ENCODE measurements at regions not wholly inside any gene's neighbourhood (a gene's known extent, or its start where the extent isn't known, plus 50 kb on each side); places are given as distances from the start of the nearest gene placed in this dataset.

DNA sequence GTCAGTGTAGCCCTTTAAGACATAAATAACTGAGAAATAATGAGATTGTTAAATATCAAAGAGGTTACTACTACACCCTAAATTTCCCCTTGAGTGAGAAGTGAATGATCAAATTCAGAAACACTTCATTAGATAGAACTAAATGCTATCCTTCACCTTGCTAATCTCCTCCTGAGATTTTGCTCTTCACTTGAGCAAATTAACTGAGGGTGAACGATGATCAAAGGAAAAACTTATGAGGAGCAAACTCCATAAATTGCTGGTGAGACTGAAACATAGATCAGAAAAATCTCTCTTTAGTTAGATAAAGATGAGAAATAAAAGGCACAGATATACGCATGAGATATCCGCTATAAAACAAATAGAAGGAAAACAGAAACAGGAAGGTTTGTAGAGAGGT, 63.1 kb upstream of the TANC1 start:
- no peak overlapping the region for H3K4me3 ChIP-seq
- no peaks in the 10 kb centered on the region for H3K27me3 ChIP-seq (ENCODE audit: low read depth)
- no peaks in the 10 kb centered on the region for H3K36me3 ChIP-seq
- no peak overlapping the region for H3K27ac ChIP-seq
- ATAC-seq (no peak), DNase-seq (no peak)
- intact Hi-C loops (cut with DNase I) = no loop called here
- no peaks in the 10 kb centered on the region for H3K9me3 ChIP-seq
- peaks cover 9% of the 10 kb centered on the region for H3K4me1 ChIP-seq
- TF ChIP-seq, protein P1, sequence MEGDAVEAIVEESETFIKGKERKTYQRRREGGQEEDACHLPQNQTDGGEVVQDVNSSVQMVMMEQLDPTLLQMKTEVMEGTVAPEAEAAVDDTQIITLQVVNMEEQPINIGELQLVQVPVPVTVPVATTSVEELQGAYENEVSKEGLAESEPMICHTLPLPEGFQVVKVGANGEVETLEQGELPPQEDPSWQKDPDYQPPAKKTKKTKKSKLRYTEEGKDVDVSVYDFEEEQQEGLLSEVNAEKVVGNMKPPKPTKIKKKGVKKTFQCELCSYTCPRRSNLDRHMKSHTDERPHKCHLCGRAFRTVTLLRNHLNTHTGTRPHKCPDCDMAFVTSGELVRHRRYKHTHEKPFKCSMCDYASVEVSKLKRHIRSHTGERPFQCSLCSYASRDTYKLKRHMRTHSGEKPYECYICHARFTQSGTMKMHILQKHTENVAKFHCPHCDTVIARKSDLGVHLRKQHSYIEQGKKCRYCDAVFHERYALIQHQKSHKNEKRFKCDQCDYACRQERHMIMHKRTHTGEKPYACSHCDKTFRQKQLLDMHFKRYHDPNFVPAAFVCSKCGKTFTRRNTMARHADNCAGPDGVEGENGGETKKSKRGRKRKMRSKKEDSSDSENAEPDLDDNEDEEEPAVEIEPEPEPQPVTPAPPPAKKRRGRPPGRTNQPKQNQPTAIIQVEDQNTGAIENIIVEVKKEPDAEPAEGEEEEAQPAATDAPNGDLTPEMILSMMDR (IDR thresholded peaks at IDR 0.05) = no peak

DNA sequence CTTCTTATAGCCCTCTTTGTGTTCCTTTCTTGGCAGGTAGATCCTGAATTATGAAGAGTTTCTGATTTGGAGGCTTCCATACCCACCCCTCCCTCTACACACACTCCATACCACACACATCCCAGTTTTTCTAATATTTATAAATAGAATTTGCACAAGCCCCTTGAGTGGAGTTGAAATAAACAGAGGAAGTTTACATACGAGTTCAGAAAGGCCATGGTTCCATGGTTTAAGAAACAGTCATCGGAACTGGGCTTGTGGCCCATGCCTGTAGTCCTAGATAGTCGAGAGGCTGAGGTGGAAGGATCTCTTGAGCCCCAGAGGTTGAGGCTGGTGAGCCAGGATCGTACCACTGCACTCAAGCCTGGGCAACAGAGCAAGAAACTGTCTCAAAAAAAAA, 62.7 kb upstream of the TANC1 start:
- DNase-seq (no peak), ATAC-seq (peak; percentile 35 to 43)
- TF ChIP-seq, protein P1 (IDR thresholded peaks at IDR 0.05) = no peak
- no peak overlapping the region for H3K4me3 ChIP-seq
- no peaks in the 10 kb centered on the region for H3K27me3 ChIP-seq (ENCODE audit: low read depth)
- no peaks in the 10 kb centered on the region for H3K36me3 ChIP-seq
- no peaks in the 10 kb centered on the region for H3K9me3 ChIP-seq
- intact Hi-C loops (cut with DNase I) = no loop called here
- H3K27ac ChIP-seq = no peak overlapping the region
- peaks cover 9% of the 10 kb centered on the region for H3K4me1 ChIP-seq

GRCh38 chr2:158907926-158908456, 60.4 kb upstream of the TANC1 start:
- ATAC-seq = no peak
- no peaks in the 10 kb centered on the region for H3K9me3 ChIP-seq
- intact Hi-C loops (cut with DNase I) = no loop called here
- H3K4me3 ChIP-seq = no peak overlapping the region
- no peaks in the 10 kb centered on the region for H3K27me3 ChIP-seq (ENCODE audit: low read depth)
- DNase-seq = no peak
- TF ChIP-seq, protein P1 (IDR thresholded peaks at IDR 0.05) = no peak
- H3K4me1 ChIP-seq = peaks cover 9% of the 10 kb centered on the region
- no peak overlapping the region for H3K27ac ChIP-seq
- H3K36me3 ChIP-seq = no peaks in the 10 kb centered on the region

DNA sequence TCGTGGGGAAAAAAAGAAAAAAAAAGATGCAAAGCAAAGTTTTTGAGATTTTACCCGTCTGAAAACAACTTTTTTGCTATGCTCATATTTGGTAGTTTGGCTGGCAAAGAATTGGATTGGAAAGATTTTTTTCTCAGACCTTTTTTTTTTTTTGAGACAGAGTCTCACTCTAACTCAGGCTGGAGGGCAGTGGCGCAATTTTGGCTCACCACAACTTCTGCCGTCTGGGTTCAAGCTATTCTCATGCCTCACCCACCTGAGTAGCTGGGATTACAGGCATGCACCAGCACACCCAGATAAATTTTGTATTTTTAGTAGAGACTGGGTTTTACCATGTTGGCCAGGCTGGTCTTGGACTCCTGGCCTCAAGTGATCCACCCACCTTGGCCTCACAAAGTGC, 56.3 kb upstream of the TANC1 start:
- intact Hi-C loops (cut with DNase I) = no loop called here
- Histone ChIP-seq H3K4me1 (no peaks in the 10 kb centered on the region), H3K27me3 (ENCODE audit: low read depth) (no peaks in the 10 kb centered on the region), H3K9me3 (no peaks in the 10 kb centered on the region), H3K27ac (no peak overlapping the region), H3K36me3 (no peaks in the 10 kb centered on the region), H3K4me3 (no peak overlapping the region)
- TF ChIP-seq, protein P1 (IDR thresholded peaks at IDR 0.05) = no peak
- DNase-seq (no peak), ATAC-seq (no peak)

GRCh38 chr2:158912765-158913164, 55.7 kb upstream of the TANC1 start:
- ATAC-seq (no peak), DNase-seq (no peak)
- Histone ChIP-seq H3K4me3 (no peak overlapping the region), H3K9me3 (no peaks in the 10 kb centered on the region), H3K27ac (no peak overlapping the region), H3K36me3 (no peaks in the 10 kb centered on the region), H3K27me3 (ENCODE audit: low read depth) (no peaks in the 10 kb centered on the region), H3K4me1 (no peaks in the 10 kb centered on the region)
- TF ChIP-seq, protein P1 (IDR thresholded peaks at IDR 0.05) = no peak
- intact Hi-C loops (cut with DNase I) = no loop called here

DNA sequence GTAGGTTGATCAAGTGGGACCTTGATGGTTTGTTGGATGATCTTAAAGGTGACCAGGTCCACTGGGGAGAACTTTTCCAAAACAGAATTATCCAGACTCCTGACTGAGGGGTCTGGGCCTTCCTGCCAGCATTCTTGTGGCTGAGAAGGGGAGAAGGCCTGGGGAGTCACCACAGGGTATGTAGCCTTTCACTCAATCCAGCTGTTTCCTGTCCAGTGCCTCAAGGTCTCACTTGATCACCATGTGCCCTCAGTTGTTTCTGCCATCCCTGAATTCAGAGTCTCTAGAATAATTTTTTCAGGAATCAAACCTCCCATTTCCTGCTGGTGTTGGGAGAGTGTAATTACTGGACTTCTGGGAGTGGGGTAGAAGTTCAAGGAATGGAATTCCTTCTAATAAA, 54.4 kb upstream of the TANC1 start:
- intact Hi-C loops (cut with DNase I) = no loop called here
- ATAC-seq = no peak
- TF ChIP-seq, protein P1 (IDR thresholded peaks at IDR 0.05) = no peak

More for the DNA sequence above, 54.4 kb upstream of the TANC1 start:
- Histone ChIP-seq H3K4me1 (no peaks in the 10 kb centered on the region), H3K27me3 (ENCODE audit: low read depth) (no peaks in the 10 kb centered on the region), H3K27ac (no peak overlapping the region), H3K4me3 (no peak overlapping the region), H3K36me3 (no peaks in the 10 kb centered on the region), H3K9me3 (no peaks in the 10 kb centered on the region)
- DNase-seq = no peak
